Nephron progenitor cell (in vitro differentiated cells): ENCODE measurements at regions not wholly inside any gene's neighbourhood (a gene's known extent, or its start where the extent isn't known, plus 50 kb on each side); places are given as distances from the start of the nearest gene placed in this dataset.
"Not testable (repeated sequence)": the region's sequence is repeated elsewhere in the genome, so short reads cannot be mapped to it uniquely, and the experiment has no call there.

Experiments
- DNase-seq: peaks from one replicate; pipeline ENCODE4 v3.0.0; 2021
- H3K27ac Mint-ChIP-seq: 2 replicates; pipeline ENCODE4 v1.8.0; 2021; ENCODE audit warnings: mild to moderate bottlenecking, moderate library complexity, mixed read lengths
- H3K27me3 Mint-ChIP-seq: 2 replicates; pipeline ENCODE4 v1.8.0; 2021; ENCODE audit warnings: mild to moderate bottlenecking, low read depth, mixed read lengths; ENCODE audit not compliant: poor library complexity
- H3K36me3 Mint-ChIP-seq: 2 replicates; pipeline ENCODE4 v1.8.0; 2021; ENCODE audit warnings: low read depth, mixed read lengths
- H3K4me1 Mint-ChIP-seq: 2 replicates; pipeline ENCODE4 v1.8.0; 2021; ENCODE audit warnings: mixed read lengths
- H3K4me3 Mint-ChIP-seq: 2 replicates; pipeline ENCODE4 v1.8.0; 2021; ENCODE audit warnings: mild to moderate bottlenecking, moderate library complexity, mixed read lengths
- H3K9me3 Mint-ChIP-seq: 2 replicates; pipeline ENCODE4 v1.8.0; 2021; ENCODE audit warnings: mild to moderate bottlenecking, moderate library complexity, mixed read lengths
- CTCF ChIP-seq: fragments of 200-600 bp; sonication (generic); IDR thresholded peaks from 2 replicates; pipeline ENCODE4 v1.5.0; 2021; ENCODE audit warnings: antibody characterized with exemption

- no peaks in the 10 kb centered on the region for H3K27me3 Mint-ChIP-seq
- H3K36me3 Mint-ChIP-seq: no peaks in the 10 kb centered on the region
- no peak for TF ChIP-seq CTCF
- no peak overlapping the region for H3K27ac Mint-ChIP-seq
- no peak for DNase-seq
- H3K9me3 Mint-ChIP-seq: no peaks in the 10 kb centered on the region
- H3K4me3 Mint-ChIP-seq: no peak overlapping the region
- H3K4me1 Mint-ChIP-seq: no peaks in the 10 kb centered on the region
These were observed 1427.4 kb upstream of the ADGRL3 start for GRCh38 chr4:59772641-59773139.

DNA sequence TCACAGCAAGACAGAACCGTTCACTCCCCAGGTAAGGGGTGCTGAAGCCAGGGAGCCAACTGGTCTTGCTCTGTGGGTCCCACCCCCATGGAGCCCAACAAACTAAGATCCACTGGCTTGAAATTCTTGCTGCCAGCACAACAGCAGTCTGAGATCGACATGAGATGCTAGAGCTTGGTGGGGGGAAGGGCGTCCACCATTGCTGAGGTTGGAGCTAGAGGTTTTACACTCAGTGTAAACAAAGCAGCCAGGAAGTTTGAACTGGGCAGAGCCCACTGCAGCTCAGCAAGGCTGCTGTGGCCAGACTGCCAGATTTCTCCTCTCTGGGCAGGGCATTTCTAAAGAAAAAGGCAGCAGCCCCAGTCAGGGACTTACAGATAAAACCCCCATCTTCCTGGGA, 1419.9 kb upstream of the ADGRL3 start:
- H3K27me3 Mint-ChIP-seq, DNase-seq, H3K36me3 Mint-ChIP-seq, H3K9me3 Mint-ChIP-seq, H3K4me3 Mint-ChIP-seq, H3K27ac Mint-ChIP-seq, H3K4me1 Mint-ChIP-seq: not testable (repeated sequence)

- Mint-ChIP-seq H3K27me3 (peaks cover 2% of the 10 kb centered on the region), H3K4me1 (no peaks in the 10 kb centered on the region), H3K4me3 (no peak overlapping the region), H3K36me3 (no peaks in the 10 kb centered on the region), H3K27ac (no peak overlapping the region), H3K9me3 (peaks cover 14% of the 10 kb centered on the region)
- no peak for DNase-seq
- no peak for TF ChIP-seq CTCF
These were observed 1395.0 kb upstream of the ADGRL3 start for GRCh38 chr4:59805176-59805575.

GRCh38 chr4:59814402-59815010, 1385.6 kb upstream of the ADGRL3 start:
- no peak for DNase-seq
- TF ChIP-seq CTCF: no peak
- Mint-ChIP-seq H3K4me1 (no peaks in the 10 kb centered on the region), H3K27me3 (no peaks in the 10 kb centered on the region), H3K4me3 (no peak overlapping the region), H3K36me3 (no peaks in the 10 kb centered on the region), H3K27ac (no peak overlapping the region), H3K9me3 (no peaks in the 10 kb centered on the region)

DNA sequence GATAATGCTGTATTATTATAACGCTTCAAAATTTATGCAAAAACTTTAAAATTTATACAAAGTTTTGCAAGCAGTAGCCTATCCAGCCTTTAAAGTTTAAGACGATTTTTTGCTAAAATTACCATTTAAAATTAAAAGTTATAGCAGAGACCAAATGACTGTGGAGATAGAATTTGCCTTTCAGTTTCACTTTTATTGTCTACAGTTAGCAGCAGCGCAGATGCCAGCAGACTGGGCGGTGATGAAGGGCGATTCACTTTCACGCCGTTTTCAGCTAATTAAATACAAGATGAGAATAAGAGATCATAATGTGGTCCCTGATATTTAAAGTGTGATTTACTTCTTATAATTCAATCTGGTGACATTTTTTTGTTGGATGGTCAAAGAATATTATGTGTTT, 1381.5 kb upstream of the ADGRL3 start:
- Mint-ChIP-seq H3K36me3 (no peaks in the 10 kb centered on the region), H3K27me3 (no peaks in the 10 kb centered on the region), H3K4me1 (no peaks in the 10 kb centered on the region), H3K4me3 (no peak overlapping the region), H3K9me3 (no peaks in the 10 kb centered on the region), H3K27ac (no peak overlapping the region)
- DNase-seq: no peak
- TF ChIP-seq CTCF: no peak

- Mint-ChIP-seq H3K9me3 (no peaks in the 10 kb centered on the region), H3K27ac (no peak overlapping the region), H3K4me1 (no peaks in the 10 kb centered on the region), H3K4me3 (no peak overlapping the region), H3K27me3 (no peaks in the 10 kb centered on the region), H3K36me3 (no peaks in the 10 kb centered on the region)
- no peak for TF ChIP-seq CTCF
- DNase-seq: no peak
These were observed 1376.8 kb upstream of the ADGRL3 start for GRCh38 chr4:59823311-59823710.
